ENCODE measurements at regions not wholly inside any gene's neighbourhood (a gene's known extent, or its start where the extent isn't known, plus 50 kb on each side); places are given as distances from the start of the nearest gene placed in this dataset.

DNA sequence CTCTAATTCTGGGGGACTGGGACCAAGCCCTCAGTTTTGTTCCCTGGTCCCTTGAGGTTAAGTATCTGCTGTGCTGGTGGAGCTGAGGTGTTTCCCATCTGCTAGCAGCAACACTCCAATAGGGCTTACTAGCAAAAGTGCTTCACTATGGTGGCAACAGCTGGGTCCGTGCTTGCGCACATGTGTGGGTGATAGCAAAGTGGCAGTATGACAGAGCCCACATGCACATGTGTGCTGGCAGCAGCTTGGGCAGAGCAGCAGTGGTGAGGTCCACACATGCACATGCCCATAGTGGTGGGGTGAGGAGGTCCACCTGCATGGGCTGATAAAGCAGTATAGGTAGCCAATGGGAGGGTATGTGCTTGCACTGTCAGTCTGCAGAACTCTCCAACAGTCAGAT lies 1723.7 kb downstream of the SUCLG1 start:
- H3K27me3 Mint-ChIP-seq: no peaks in the 10 kb centered on the region
- no peak overlapping the region for H3K4me3 Mint-ChIP-seq
- peaks cover 12% of the 10 kb centered on the region for H3K9me3 Mint-ChIP-seq
- H3K36me3 Mint-ChIP-seq (ENCODE audit: low read depth): no peaks in the 10 kb centered on the region
- TF ChIP-seq, protein P1, sequence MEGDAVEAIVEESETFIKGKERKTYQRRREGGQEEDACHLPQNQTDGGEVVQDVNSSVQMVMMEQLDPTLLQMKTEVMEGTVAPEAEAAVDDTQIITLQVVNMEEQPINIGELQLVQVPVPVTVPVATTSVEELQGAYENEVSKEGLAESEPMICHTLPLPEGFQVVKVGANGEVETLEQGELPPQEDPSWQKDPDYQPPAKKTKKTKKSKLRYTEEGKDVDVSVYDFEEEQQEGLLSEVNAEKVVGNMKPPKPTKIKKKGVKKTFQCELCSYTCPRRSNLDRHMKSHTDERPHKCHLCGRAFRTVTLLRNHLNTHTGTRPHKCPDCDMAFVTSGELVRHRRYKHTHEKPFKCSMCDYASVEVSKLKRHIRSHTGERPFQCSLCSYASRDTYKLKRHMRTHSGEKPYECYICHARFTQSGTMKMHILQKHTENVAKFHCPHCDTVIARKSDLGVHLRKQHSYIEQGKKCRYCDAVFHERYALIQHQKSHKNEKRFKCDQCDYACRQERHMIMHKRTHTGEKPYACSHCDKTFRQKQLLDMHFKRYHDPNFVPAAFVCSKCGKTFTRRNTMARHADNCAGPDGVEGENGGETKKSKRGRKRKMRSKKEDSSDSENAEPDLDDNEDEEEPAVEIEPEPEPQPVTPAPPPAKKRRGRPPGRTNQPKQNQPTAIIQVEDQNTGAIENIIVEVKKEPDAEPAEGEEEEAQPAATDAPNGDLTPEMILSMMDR (IDR thresholded peaks at IDR 0.05): no peak
- no peak for DNase-seq
- POLR2A ChIA-PET: no interaction called here
- intact Hi-C loops (cut with micrococcal nuclease): no loop called here
- no peak overlapping the region for H3K27ac Mint-ChIP-seq
- CTCF ChIA-PET: no interaction called here
- no peak for ATAC-seq
- H3K4me1 Mint-ChIP-seq (ENCODE audit: low read depth): no peaks in the 10 kb centered on the region

DNA sequence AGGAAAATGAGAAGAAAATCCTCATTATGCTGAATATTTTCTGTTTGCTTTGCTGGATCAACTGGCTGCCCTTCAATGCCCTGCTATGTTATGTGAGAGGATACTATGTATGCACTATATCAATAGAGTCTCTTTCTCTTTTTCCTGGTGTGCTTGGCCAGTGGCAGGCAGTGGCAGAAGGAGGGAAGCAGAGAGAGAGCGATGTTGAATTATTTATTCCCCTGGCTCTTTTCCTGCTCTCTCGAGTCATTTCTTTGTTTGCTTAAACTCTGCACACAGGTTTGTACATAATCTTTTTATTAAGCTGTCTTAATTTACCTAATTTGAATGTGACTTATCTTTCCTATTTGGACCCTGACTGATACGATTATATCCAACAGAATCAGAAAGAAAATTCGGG lies 1727.3 kb downstream of the SUCLG1 start:
- H3K27ac Mint-ChIP-seq: no peak overlapping the region
- H3K27me3 Mint-ChIP-seq: no peaks in the 10 kb centered on the region
- DNase-seq: no peak
- no peak for ATAC-seq
- POLR2A ChIA-PET: no interaction called here
- no peak overlapping the region for H3K4me3 Mint-ChIP-seq
- no peaks in the 10 kb centered on the region for H3K36me3 Mint-ChIP-seq (ENCODE audit: low read depth)
- H3K4me1 Mint-ChIP-seq (ENCODE audit: low read depth): no peaks in the 10 kb centered on the region
- intact Hi-C loops (cut with micrococcal nuclease): no loop called here
- TF ChIP-seq, protein P1 (IDR thresholded peaks at IDR 0.05): no peak
- CTCF ChIA-PET: no interaction called here
- H3K9me3 Mint-ChIP-seq: peaks cover 17% of the 10 kb centered on the region

DNA sequence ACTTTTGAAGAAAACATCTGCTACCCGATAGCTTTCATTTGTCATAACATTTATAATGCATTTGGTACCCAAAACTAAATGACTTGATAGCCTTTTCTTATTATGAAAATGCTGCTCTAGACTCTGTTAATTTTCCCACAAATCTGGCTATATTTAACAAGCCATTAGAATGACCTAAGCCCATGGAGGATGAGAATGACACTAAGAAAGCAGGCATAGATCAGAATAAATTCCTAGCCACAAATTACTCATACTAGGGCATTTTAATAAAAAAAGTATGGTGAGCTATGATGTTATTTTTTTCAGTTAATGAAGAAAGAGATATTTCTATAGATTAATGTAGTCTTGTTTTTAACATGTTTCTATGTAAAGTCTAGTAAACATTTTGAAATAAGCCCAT lies 1728.3 kb downstream of the SUCLG1 start:
- intact Hi-C loops (cut with micrococcal nuclease): no loop called here
- DNase-seq (no peak), ATAC-seq (no peak)
- Mint-ChIP-seq H3K4me1 (ENCODE audit: low read depth) (no peaks in the 10 kb centered on the region), H3K36me3 (ENCODE audit: low read depth) (no peaks in the 10 kb centered on the region), H3K9me3 (peaks cover 17% of the 10 kb centered on the region), H3K27ac (no peak overlapping the region), H3K4me3 (no peak overlapping the region), H3K27me3 (no peaks in the 10 kb centered on the region)
- TF ChIP-seq, protein P1 (IDR thresholded peaks at IDR 0.05): no peak
- CTCF ChIA-PET: no interaction called here
- POLR2A ChIA-PET: no interaction called here

DNA sequence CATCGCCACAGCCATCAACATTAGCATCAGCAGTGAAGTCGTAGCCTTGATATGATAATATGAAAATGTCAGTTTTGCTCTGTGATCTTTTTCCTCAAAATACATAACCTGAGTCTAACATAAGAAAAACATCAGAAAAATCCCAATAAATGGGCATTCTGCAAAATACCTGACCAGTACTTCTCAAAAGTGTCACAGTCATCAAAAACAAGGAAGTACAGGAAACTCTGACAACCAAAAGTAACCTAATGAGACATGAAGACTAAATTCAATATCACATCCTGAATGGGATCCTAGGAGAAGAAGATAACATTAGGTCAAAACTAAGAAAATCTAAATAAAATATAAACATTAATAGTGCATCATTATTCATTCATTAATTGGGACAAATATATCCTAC lies 1731.0 kb downstream of the SUCLG1 start:
- no peaks in the 10 kb centered on the region for H3K36me3 Mint-ChIP-seq (ENCODE audit: low read depth)
- CTCF ChIA-PET: no interaction called here
- ATAC-seq: no peak

DNA sequence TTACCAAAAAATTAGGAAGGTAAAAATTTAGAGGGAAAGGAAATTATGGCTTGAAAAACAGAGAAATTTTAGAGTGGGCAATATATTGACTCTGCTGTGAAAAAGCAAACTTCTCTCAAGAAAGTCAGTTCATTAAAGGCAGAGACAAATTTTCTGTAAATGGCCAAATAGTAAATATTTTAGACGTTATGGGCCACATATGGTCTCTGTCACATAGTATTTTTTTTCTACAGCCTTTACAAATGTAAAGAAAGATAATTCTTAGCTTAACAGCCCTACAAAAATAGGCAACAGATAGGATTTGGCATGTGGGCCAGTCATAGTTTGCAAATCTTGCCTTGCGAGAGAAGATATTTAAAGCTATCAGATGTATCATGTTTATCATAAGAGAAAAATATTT lies 1750.4 kb downstream of the SUCLG1 start:
- H3K27ac Mint-ChIP-seq: no peak overlapping the region
- no peaks in the 10 kb centered on the region for H3K27me3 Mint-ChIP-seq
- no peaks in the 10 kb centered on the region for H3K4me1 Mint-ChIP-seq (ENCODE audit: low read depth)
- DNase-seq (no peak), ATAC-seq (no peak)
- no peak overlapping the region for H3K4me3 Mint-ChIP-seq
- POLR2A ChIA-PET: no interaction called here
- intact Hi-C loops (cut with micrococcal nuclease): no loop called here
- TF ChIP-seq, protein P1 (IDR thresholded peaks at IDR 0.05): no peak
- H3K36me3 Mint-ChIP-seq (ENCODE audit: low read depth): no peaks in the 10 kb centered on the region
- H3K9me3 Mint-ChIP-seq: peaks cover 5% of the 10 kb centered on the region
- CTCF ChIA-PET: no interaction called here

More for the DNA sequence above, 1731.0 kb downstream of the SUCLG1 start:
- Mint-ChIP-seq H3K4me3 (no peak overlapping the region), H3K27ac (no peak overlapping the region), H3K4me1 (ENCODE audit: low read depth) (no peaks in the 10 kb centered on the region), H3K27me3 (no peaks in the 10 kb centered on the region), H3K9me3 (peaks cover 18% of the 10 kb centered on the region)
- POLR2A ChIA-PET: no interaction called here
- TF ChIP-seq, protein P1 (IDR thresholded peaks at IDR 0.05): no peak
- no peak for DNase-seq
- intact Hi-C loops (cut with micrococcal nuclease): no loop called here

Data from activated CD8-positive, alpha-beta T cell treated with anti-CD3 and anti-CD28 coated beads for 36 hours (primary cell).